ENCODE measurements at regions not wholly inside any gene's neighbourhood (a gene's known extent, or its start where the extent isn't known, plus 50 kb on each side); places are given as distances from the start of the nearest gene placed in this dataset.

DNA sequence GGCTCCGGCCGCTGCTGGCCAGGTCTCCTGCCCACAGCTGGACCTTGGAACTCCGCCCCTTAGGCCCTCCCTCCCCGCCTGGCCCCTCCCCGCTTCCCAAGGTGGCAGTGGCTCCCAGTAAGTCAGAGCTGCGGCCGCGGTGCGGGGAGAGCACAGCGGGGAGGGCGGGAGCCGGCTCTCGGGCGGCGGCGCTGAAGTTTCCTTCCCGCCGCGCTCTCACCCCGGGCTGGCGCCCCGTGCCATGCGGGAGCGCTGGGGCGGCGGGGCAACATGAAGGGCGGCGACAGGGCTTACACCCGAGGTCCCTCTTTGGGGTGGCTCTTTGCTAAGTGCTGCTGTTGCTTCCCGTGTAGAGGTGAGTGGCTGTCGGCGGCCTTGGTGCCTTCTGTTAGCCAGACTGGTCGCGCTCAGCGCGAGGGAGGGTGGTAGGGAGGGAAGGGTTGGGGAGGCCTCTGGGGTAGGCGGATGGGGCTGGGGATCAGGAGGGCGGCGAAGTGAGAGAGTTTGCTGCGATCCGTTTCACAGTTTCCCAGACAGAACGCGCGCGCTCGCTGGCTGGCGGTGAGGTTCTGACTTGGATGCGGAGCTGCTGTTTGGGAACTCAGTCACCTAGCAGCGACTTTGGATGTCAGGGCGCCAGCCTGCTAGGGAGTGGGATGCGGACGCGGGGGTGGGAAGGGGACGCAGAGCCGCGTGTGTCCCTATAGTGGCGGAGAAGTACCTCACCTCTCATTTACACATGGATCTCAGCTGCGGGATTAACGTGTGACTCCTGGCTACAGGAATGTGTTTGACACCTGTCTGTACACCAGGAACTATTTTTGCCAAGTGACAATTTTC is 145.5 kb upstream of the UMPS start:
- peak; percentile 53 for DNase-seq

DNA sequence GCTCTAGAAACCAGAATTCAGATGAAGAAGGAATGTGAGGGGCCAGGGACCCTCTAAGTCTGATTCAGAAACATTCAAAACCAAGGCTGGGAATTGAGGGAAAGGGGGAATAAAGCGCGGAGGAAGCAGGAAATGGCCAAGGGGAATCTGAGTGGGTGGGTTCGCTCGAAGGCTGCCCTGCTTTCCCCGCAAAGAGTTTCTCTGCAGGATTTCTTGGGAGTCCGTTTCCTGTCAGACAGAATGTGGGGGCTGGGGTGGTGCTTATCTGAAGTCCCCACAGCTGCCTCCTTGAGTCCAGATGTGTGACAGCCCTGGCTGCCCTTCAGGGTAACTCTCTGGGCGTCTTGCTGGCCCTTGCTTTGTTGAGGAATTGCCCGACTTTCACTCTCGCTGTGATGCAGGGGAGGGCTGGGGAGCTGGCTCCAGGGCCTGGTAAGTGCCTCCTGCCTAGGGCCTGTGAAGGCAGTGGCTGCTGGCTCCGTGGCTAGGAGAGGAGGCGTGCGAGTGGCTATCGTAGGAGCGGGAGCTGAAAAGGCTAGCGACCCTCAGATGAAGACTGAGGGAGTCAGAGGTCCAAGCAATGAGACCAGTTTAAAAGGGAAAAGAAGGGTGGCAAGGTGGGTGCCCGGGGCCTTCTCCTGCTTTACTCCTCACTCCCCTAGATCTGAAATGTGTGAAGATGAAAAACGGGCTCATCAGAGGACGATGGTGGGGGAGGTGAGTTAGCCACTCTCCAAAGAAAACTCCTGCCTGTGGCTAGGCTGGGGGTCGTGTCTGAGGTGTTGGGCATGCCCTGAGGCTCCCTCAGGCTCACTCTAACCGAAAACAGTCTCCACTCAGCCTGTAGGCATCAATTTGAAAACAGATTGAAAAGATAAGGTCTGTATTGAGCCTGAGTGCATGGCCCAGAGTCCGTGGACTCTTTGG is 143.9 kb upstream of the UMPS start:
- no peak for DNase-seq

DNA sequence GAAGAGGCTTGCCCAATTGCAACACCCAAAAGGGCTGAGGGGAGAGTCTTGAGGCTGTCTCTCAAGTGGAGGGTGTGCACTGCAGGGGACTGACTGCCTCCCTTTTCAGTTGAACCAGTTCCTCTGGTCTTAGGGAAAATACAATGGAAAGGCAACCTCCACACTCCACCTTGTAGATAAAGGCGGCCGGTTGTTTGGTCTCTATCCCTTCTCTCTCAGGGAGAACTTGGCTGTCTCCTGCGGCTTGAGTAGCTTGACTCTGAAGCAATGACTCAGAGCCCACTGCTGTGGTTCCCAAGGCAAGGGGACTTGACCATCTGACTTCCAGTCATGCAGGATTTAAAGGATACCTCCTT is 143.2 kb upstream of the UMPS start:
- DNase-seq = peak; percentile 43

DNA sequence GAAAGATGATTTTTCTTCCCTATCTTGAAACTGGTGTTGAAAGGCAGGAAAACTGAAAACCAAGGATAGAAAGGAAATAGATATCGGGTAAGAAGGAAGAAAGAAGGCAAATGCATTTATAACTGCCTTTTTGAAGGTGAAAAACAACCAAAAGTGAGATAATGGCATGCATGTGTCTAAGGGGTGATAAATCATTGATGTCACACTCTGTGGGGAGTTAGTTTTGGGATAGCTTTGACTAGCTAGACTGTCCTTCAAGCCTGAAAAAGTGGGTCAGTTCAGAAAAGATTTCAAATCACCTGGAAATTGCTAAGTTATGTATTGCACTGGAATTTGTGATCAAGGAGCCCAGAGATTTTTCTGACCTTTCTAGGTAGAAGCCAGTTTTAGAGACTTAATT is 142.2 kb upstream of the UMPS start:
- no peak for DNase-seq

DNA sequence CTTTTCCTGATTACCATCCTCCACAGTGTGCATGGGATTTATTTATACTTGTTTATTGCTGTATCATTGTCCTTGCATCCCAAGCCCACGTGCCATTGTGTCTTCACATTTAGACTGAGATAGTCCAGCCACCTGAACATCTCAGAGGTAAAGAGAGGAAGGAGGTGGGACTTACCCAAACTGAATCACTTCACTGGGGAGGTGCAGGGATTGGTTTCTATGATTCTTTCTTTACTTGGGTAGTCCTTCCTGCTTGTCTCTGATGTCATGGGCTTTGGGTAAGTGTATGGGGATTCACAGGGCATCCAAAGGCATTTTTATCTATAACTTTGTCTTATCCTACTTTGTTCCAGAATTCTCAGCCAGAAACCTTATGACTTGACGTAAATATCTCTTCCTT is 141.5 kb upstream of the UMPS start:
- no peak for DNase-seq

DNA sequence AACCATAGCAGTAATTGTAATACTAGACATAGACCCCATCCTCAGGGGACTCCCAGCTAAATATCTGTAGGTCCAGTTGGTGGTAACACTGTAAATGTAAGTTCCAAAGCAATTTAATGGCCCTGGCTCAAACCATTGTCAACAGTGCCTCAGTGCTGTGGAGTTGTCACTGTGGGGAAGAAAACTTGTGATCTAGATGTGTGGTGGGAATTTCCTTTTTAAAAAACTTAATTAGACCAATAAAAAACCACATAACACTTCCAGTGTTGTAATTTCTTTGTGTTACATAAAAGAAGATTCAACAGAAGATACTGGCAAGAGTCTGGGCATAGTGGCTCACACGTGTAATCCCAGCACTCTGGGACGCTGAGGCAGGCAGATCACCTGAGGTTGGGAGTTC is 138.6 kb upstream of the UMPS start:
- DNase-seq = no peak

DNA sequence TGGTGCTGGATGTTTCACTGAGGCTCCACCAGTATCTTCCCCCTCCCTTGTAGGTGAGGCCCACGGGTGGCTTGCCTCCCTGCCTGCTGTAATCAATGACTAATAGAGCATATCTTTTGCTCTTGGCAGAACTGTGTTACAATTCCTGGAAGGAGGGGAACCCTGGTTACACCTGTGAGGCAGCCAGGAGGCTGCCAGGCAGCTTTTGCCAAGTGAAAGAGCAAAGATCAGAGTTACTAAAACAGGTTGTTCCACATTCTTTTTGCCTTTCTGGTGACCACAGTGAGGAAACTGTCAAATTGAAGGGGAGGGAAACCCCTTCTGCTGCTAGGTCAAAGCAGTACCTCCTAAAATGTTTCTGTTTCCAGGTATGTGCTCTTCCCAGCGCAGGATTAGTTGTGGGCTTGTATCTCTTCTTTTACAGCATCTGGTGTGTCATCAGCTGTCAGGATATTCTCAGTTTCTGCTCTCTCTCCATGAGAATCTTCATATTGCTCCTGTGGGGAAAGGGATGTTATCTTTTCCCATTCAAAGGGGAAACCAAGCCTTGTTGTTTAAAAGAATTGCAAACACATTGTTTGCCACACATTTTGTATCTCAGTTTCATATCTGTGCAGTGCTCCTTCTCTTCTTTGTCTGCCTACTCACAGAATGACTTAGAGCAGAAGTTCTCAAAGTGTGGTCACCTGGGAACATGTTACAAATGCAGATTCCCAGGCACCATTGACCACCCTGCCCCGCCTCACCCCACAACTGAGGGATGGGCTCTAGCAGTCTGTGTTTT is 137.4 kb upstream of the UMPS start:
- no peak for DNase-seq

DNA sequence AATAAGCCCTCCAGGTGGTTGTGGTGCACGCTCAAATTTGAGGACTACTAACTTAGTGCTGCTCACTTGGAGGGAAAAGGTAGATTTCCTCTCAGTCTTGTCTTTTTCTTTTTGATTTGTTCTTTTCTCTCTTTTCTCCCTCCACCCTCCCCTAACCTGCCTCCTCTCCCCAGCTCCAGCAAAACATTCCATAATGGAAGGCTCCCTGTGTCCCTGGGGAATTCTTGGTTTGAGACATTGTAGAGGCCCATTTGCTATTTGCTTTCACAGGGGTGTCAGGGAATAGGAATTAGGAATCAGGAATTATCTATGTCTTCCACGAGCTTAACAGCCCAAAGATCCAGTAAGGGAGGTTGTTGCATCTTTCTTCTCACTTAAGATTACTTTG is 136.8 kb upstream of the UMPS start:
- peak; percentile 29 for DNase-seq

DNA sequence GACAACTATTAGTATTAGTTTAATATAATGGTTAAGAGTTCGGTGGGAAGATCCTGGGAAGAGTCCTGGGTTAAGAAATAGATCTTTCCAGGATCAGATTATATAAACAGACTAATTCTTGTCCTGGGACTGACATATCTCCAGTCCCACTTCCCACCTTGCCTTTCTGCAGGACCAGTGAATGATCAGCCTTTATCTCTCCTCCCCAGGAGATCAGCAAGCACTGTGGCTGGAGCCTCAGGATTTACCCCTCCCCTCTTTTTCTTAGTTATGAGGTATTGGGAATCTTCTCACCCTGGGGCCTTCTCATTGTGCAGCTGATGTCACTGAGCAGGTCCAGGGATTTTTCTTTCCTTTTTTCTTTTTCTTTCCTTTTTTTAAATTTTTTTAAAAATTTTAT is 135.7 kb upstream of the UMPS start:
- DNase-seq = no peak

DNA sequence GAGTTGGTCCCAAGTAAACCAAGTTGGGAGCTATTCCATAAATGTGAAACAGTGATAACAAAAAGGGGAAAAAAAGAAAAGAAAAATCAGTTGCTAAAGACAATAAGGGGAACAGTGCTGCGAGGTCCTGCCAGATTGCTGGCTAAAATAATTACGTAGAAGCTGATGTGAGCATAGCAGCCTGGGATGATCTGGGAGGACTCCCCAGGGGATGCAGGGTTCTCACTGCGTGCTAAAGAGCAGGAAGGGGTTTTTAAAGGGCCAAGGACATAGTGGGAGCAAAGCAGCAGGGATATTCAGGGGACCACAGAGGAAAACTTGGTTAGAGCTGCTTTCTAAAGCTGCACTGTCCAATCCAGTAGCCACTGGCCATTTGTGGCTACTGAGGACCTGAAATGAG is 133.0 kb upstream of the UMPS start:
- no peak for DNase-seq

DNA sequence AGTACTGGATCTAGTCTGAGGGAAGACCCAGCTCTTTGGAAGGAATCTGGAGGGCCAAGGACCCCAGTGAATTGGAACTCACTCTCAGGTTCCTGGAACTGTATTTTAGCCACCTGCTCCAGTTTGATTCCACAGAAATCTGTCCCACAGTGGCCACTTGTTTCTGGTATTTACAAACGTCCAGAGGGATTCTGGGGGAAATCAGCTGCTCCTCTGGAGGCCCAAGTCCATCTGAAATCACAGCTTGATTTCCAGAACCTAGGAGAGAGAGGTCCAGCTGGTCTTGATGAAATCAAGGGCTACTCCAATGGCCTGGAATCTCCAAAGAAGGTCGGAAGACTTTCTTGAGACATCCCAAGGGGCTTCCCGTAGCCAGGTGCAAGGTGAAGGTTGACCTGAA is 132.3 kb upstream of the UMPS start:
- no peak for DNase-seq

DNA sequence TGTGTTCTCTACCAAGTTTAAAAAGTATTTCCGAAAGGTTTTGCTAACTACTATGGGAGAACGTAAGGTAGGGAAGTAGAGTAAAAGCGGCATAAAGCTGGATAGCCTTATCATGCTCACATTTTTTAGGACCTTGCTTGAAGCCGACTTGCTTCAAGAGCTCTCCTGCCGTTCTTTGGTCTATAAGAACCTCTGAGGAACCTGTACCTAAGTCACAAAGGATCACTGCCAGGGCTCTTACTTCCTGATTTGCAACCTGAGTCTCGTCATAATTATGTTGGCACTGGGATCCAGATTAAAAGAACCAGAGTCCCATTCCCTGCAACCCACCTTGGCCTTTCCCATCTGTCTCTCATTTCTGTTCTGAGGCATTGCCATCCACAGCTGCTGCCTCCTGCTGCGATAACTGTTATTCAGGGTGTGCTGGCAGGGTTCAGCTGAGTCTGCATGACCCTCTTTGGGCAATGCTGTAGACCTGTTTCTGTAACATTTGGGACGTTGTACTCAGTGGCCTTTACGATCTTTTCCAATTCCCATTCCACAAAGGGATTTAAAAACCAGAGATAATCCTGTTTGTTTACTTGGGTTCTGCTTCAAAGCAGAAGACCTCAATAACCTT is 131.0 kb upstream of the UMPS start:
- no peak for DNase-seq

DNA sequence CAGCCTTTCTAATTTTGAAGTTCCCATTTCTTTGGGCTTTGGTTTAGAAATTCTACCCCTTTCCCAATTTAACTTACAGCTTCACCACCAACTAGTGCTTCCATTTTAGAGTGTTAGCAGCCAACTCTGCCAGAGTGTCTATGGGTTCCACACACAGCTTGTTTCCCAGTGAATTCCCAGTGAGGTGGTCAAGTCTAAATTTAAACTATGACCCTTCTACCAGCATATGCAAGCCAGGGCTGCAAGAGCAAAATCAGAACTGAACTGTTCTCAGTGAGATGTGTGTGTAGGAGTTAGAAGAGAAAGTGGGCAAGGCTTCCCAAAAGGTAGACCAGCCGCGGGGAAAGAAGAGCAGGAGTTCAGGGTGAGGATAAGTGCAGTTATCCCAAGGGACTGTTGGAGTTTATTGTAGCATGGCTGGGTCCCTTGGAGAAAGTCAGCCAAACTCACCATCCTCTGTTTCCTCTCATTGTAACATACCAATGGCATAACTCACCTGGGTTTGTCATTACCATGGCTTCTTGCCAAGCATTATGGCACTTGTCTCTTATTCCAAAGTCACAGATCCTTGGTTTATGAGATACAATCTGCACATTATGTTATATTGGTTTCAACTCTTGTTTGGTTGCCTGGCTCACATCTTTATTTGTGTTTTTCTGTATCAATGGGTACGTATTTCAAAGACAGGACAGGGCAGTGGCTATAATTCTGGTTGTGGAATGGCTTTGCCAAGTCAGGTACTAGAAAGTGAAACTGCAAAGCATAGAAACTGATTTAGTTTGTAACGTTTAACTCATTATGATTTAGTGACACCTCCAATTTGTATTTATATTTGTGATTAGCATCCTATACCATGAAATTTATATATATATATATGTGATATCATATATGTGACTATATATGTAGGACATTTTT is 130.2 kb upstream of the UMPS start:
- peak; percentile 60 for DNase-seq

DNA sequence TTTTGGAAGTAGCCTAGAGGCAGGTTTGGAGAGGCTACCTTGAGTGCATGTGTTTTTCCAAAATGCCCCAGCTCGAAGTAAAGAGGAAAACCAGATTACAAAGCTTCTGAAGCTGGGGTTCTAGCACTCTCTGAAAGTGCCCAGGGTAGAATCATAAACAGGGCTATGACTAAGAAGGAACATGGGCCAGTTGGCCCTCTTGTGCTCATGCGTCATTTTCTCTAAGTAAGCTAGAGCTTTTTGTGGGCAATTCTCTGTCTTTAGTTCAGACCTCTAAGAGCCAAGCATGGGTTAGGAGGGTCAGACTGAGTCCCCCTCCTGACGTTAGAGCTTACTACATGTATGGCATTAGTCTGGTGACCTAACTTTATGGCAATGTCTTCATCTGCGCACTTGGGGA is 129.5 kb upstream of the UMPS start:
- no peak for DNase-seq

DNA sequence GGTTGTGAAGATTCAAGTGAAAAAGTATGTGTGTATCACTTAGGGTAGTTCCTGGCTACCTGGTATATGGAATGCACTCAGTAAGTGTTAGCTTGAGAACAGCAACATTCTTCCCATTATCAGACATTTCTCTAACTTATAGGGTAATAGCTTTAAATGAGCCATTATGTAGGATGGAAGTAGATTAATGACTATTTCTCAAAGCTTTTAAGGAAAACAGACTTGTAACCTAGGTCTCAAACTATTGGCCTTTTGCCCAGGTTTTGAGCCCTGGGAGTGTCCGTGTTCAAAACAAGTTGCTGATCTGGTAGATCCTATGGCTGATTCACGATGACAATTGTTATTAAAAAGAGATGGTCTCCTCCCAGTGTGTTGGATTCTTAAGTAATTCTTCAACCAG is 129.1 kb upstream of the UMPS start:
- DNase-seq = peak; percentile 10

DNA sequence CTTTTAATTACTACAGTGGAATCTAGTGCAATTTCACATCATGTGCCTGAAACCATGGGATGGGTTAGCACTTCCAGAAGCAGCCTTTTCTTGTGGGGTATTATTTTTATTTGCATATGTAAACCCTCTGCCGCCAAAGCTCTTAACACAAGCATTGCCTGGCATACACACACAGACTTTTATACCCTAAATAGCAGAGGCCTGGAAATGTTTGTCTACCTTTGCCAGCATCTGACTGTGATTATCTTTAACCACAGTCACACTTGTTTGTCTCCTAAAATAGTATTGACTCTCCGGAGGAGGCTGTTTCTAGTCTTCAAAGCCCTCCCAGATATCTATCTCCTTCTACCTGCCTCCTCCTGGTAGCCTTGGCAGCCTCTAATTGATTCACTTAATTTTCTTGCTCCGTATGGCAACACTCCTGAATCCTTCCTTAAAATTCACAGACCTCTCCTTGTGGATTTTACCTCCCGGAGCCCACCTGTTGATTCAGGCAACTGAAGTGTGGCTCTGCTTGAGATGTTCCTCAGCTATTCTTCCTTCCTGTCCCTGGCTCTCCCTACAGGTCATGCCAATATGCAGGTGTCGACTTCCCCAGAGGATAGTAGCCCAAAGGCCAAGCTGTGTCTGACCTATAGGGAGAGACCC is 127.1 kb upstream of the UMPS start:
- no peak for DNase-seq

DNA sequence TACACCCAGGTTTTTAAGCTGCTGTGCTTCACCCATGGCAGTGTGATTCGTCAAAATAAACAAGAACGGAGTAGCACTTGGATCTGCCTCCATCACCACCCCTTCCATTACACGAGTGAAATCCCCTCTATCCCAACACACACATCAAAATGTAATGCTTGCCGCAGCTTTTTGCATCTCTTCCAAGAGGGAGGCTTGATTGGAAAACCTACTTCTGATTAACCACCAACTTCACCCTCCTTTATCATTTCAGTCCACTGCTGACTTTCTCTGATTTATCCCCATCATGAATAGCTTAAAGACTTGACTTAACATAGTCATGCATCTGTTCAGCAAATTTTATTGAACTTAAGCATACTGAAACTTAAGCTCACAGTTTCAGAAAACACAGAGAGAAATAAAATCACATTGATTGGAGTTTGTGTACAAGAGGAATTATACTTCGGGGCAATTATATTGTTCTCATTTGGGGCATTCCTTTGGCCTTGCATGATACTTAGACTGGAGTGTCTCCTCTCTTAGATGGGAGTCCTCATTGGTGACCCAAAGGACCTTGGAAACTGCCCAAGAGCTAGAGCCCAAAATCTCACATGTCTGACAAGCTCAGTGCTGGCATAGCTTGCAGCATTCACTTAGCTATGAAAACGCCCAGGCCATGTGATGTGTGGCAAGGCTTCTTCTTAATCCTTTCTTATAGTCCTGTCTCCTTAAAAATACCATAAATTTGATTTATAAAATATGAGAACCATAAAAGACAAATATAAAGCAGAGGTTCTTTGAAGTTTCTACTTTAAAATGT is 124.3 kb upstream of the UMPS start:
- no peak for DNase-seq

DNA sequence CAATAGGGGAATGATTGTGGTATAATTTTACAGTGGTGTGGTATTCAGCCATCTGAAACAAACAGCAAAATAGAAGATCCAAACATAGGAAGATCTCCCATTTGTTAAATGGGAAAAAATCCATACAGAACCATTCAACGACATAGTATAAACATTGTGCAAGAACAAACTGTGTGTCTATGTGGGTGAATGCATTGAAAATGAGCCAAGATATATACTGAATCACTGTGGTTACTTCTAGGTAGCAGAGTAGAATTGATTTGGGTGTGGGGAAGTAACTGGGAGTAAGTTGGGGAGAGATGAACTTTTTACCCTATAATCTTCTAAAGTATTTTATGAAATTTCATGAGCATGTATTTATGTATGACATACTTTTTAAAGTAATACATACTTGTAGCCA is 123.1 kb upstream of the UMPS start:
- DNase-seq = peak; percentile 78

DNA sequence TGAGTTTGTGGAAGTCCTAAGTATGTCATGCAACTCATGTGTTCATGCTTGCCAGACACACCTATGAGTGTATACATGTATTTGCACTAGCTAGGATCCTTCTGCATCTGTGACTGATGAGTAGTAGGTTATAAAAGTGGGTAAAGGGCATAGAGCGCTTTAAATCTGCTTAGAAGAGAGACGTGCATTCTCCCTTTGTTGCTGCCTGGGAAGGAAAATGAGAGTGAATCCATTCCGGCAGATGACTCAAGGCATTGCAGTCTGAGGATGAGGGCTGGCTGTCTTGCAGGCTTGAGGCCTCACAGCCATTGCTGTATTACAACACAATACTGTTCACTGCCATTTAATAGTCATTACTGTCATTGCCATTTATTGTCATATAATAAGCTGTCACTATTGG is 120.8 kb upstream of the UMPS start:
- no peak for DNase-seq

DNA sequence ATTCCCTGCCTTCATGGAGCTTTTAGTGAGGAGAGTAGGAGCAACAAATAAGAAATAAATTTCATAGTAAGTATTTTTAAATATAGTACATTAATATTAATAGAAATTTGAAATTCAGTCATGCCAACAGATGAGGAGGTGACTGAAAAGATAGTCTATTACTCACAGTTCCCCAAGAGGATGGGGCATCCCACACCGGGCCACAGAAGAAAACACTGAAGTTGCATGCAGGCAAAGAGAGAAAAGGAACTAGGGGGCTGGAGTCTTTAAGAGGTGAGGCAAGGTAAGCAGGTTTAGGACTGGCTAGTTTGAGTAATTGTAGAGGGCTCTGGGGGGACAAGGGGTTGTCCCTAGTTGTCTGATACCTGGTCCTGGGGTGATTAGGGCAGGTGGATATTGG is 120.1 kb upstream of the UMPS start:
- DNase-seq = no peak
